HCT116 (cell line): ENCODE measurements at regions not wholly inside any gene's neighbourhood (a gene's known extent, or its start where the extent isn't known, plus 50 kb on each side); places are given as distances from the start of the nearest gene placed in this dataset.

ENCODE experiments used
- ATAC-seq: fragments of 200-7000 bp; cut with Tn5 transposase; 2 replicates; pipeline ENCODE4 v1.9.1; 2020; ENCODE audit warnings: mild to moderate bottlenecking, moderate library complexity
- BruUV-seq: library from RNA; stranded (reverse); fragments of 400-500 nt; replicated peaks from 2 replicates; lab custom pipeline; 2021; lab: Mats Ljungman, UMichigan
- CTCF ChIA-PET: fragments of 300-600 bp; sonication (Branson Sonifier 250); formaldehyde crosslinking; loops from one replicate; lab custom pipeline; 2021; ENCODE audit warnings: antibody characterized with exemption; lab: Charles Lee
- POLR2A ChIA-PET: fragments of 300-600, 350-600 bp; sonication (Branson Sonifier 250); formaldehyde crosslinking; loops from one replicate; lab custom pipeline; 2021; ENCODE audit warnings: antibody characterized with exemption; lab: Charles Lee
- RAD21 ChIA-PET, 2 experiments: fragments of 300-600 bp; sonication (Branson Sonifier 250); formaldehyde crosslinking; loops; one replicate each; lab custom pipeline; 2023; ENCODE audit warnings: low total read pairs in 2 of 2; ENCODE audit not compliant: uncharacterized antibody in 2 of 2, unreplicated experiment in 2 of 2, low non-redundant PET in 1 of 2; lab: Charles Lee
- DNase-seq: peaks from one replicate; pipeline ENCODE4 v3.0.0-alpha.2; 2010; ENCODE audit warnings: low read depth, low spot score
- H2AFZ ChIP-seq: fragments of 200-600 bp; shearing (Covaris generic), sonication (generic); 2 replicates; pipeline ENCODE4 v1.6.1; 2017; ENCODE audit warnings: low read depth, mixed run types, mixed read lengths, antibody characterized with exemption, low read length; ENCODE audit not compliant: poor library complexity, severe bottlenecking
- H3K27ac ChIP-seq: 2 replicates; pipeline ENCODE4 v1.5.1; 2012; ENCODE audit warnings: low read depth, low read length
- H3K27me3 ChIP-seq: fragments of 200-600 bp; sonication (generic); 2 replicates; pipeline ENCODE4 v1.6.1; 2016; ENCODE audit warnings: mixed run types, low read length, mixed read lengths; ENCODE audit not compliant: insufficient read depth
- H3K36me3 ChIP-seq, 2 experiments: fragments of 200-500 bp in 1 of 2; fragments of 200-600 bp in 1 of 2; sonication (Bioruptor generic) in 1 of 2; sonication (generic) in 1 of 2; 2 replicates each; pipeline versions ENCODE4 v1.5.1 to v1.6.1; 2014 to 2016; ENCODE audit warnings: low read length in 2 of 2, inconsistent platforms in 1 of 2, mixed read lengths in 1 of 2, mixed run types in 1 of 2; ENCODE audit not compliant: insufficient read depth in 2 of 2, control insufficient read depth in 1 of 2
- H3K4me1 ChIP-seq, 2 experiments: fragments of 200-600 bp in 1 of 2; sonication (generic) in 1 of 2; 2 replicates each; pipeline versions ENCODE4 v1.5.1 to v1.6.1; 2012 to 2017; ENCODE audit warnings: low read length in 2 of 2, inconsistent platforms in 1 of 2, mild to moderate bottlenecking in 1 of 2, mixed read lengths in 1 of 2, mixed run types in 1 of 2, moderate library complexity in 1 of 2; ENCODE audit not compliant: insufficient read depth in 2 of 2, control insufficient read depth in 1 of 2
- H3K4me2 ChIP-seq: fragments of 200-600 bp; sonication (generic); 2 replicates; pipeline ENCODE4 v1.6.1; 2017; ENCODE audit warnings: mixed run types, low read length, mixed read lengths
- H3K4me3 ChIP-seq, 2 experiments: fragments of 200-600 bp in 1 of 2; sonication (generic) in 1 of 2; replicated peaks in 1 of 2; 2 replicates each; pipeline ENCODE4 v1.5.1; 2011 to 2016; ENCODE audit warnings: low read length in 2 of 2, control low read depth in 1 of 2, low read depth in 1 of 2, mild to moderate bottlenecking in 1 of 2, mixed read lengths in 1 of 2, mixed run types in 1 of 2
- H3K79me2 ChIP-seq: fragments of 200-600 bp; sonication (generic); 2 replicates; pipeline ENCODE4 v1.6.1; 2017; ENCODE audit warnings: mild to moderate bottlenecking, mixed run types, low read length, moderate library complexity, mixed read lengths; ENCODE audit not compliant: insufficient read depth
- H3K9ac ChIP-seq: fragments of 200-600 bp; sonication (generic); 2 replicates; pipeline ENCODE4 v1.6.1; 2016; ENCODE audit warnings: low read length, mixed read lengths
- H3K9me2 ChIP-seq: fragments of 200-600 bp; sonication (generic), shearing (Covaris generic); 2 replicates; pipeline ENCODE4 v1.6.1; 2017; ENCODE audit warnings: mixed run types, mild to moderate bottlenecking, moderate library complexity; ENCODE audit not compliant: insufficient read depth
- H3K9me3 ChIP-seq, 2 experiments: fragments of 200-500 bp in 1 of 2; fragments of 200-600 bp in 1 of 2; sonication (Bioruptor generic) in 1 of 2; sonication (generic) in 1 of 2; 2 replicates each; pipeline ENCODE4 v1.6.1; 2014 to 2017; ENCODE audit warnings: low read length in 2 of 2, mixed read lengths in 2 of 2, inconsistent platforms in 1 of 2, low read depth in 1 of 2, mild to moderate bottlenecking in 1 of 2, mixed run types in 1 of 2, moderate library complexity in 1 of 2; ENCODE audit not compliant: control insufficient read depth in 1 of 2, insufficient read depth in 1 of 2
- H4K20me1 ChIP-seq: fragments of 200-600 bp; sonication (generic), shearing (Covaris generic); 2 replicates; pipeline ENCODE4 v1.6.1; 2017; ENCODE audit warnings: mixed run types, mild to moderate bottlenecking, moderate library complexity; ENCODE audit not compliant: insufficient read depth
- CTCF ChIP-seq, 3 experiments: fragments of 200-600 bp in 1 of 3; sonication (generic) in 1 of 3; IDR thresholded peaks in 2 of 3; conservative IDR thresholded peaks in 1 of 3; 2 replicates each; pipeline ENCODE4 v1.5.1; 2012 to 2017; ENCODE audit warnings: low read depth in 2 of 3, low read length in 2 of 3, antibody characterized with exemption in 1 of 3, borderline replicate concordance in 1 of 3, control low read depth in 1 of 3, mild to moderate bottlenecking in 1 of 3, mixed read lengths in 1 of 3, mixed run types in 1 of 3, moderate library complexity in 1 of 3; ENCODE audit not compliant: insufficient read depth in 1 of 3
- EZH2 ChIP-seq: fragments of 200-600 bp; sonication (generic); IDR thresholded peaks from 2 replicates; pipeline ENCODE4 v1.6.1; 2017; ENCODE audit warnings: antibody characterized with exemption, mixed run types
- FOSL1 ChIP-seq: IDR thresholded peaks from 2 replicates; pipeline ENCODE4 v1.6.1; 2012; ENCODE audit warnings: low read depth
- REST ChIP-seq: IDR thresholded peaks from 2 replicates; pipeline ENCODE4 v1.6.1; 2012; ENCODE audit warnings: low read depth
- SIN3A ChIP-seq: IDR thresholded peaks from 2 replicates; pipeline ENCODE4 v1.6.1; 2012; ENCODE audit warnings: low read depth
- SRF ChIP-seq: IDR thresholded peaks from 2 replicates; pipeline ENCODE4 v1.6.1; 2012; ENCODE audit warnings: low read depth
- TCF7L2 ChIP-seq: IDR thresholded peaks from 2 replicates; pipeline ENCODE4 v1.7.0; 2011; ENCODE audit warnings: borderline replicate concordance, inconsistent platforms; ENCODE audit not compliant: insufficient read depth, insufficient read length; ENCODE audit errors: extremely low read depth
- ZFX ChIP-seq: fragments of 450-650 bp; IDR thresholded peaks from 2 replicates; pipeline ENCODE4 v1.6.1; 2017
- ZNF274 ChIP-seq: fragments of 200-500 bp; sonication (Bioruptor generic); IDR thresholded peaks from 2 replicates; pipeline ENCODE4 v1.6.1; 2014; ENCODE audit warnings: mild to moderate bottlenecking, low read depth, low read length, inconsistent platforms
- intact Hi-C: fragments of 100-400 bp; cut with micrococcal nuclease; formaldehyde crosslinking; loops from 2 replicates; pipeline ENCODE4 v1.10.0; 2022
- TF ChIP-seq, protein P1 (sequence below): IDR thresholded peaks from 2 replicates; pipeline ENCODE4 v1.6.1; 2012
- TF ChIP-seq, protein P2 (sequence below): IDR thresholded peaks from 2 replicates; pipeline ENCODE4 v1.6.1; 2011; ENCODE audit warnings: mild to moderate bottlenecking, low read length, moderate library complexity; ENCODE audit not compliant: insufficient replicate concordance; ENCODE audit errors: extremely low read depth

- Histone ChIP-seq H3K9me3 (no peaks in the 10 kb centered on the region), H3K4me1 (no peaks in the 10 kb centered on the region; a peak in 1 of 4 replicates), H4K20me1 (no peaks in the 10 kb centered on the region), H3K79me2 (no peaks in the 10 kb centered on the region), H3K4me2 (no peak overlapping the region), H2AFZ (no peak overlapping the region), H3K4me3 (no peak overlapping the region), H3K27ac (no peak overlapping the region), H3K27me3 (no peaks in the 10 kb centered on the region), H3K9ac (no peak overlapping the region), H3K9me2 (no peaks in the 10 kb centered on the region), H3K36me3 (no peaks in the 10 kb centered on the region)
- RAD21 ChIA-PET = no interaction called here
- CTCF ChIA-PET = no interaction called here
- POLR2A ChIA-PET = no interaction called here
- no peak for TF ChIP-seq ZFX
- no peak for TF ChIP-seq TCF7L2
- no peak for TF ChIP-seq SRF
- no peak for TF ChIP-seq SIN3A
- no peak for TF ChIP-seq FOSL1
- TF ChIP-seq CTCF (IDR thresholded peaks at IDR 0.05 in 2 of 3, conservative IDR thresholded peaks at IDR 0.05 in 1 of 3; ENCODE audit: borderline replicate concordance in 1 of 3, insufficient read depth in 1 of 3, low read depth in 2 of 3, low read length in 2 of 3) = no peak
- TF ChIP-seq, protein P1, sequence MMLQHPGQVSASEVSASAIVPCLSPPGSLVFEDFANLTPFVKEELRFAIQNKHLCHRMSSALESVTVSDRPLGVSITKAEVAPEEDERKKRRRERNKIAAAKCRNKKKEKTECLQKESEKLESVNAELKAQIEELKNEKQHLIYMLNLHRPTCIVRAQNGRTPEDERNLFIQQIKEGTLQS = no peak
- TF ChIP-seq REST = no peak
- no peak for TF ChIP-seq ZNF274
- no peak for TF ChIP-seq EZH2
- TF ChIP-seq, protein P2, sequence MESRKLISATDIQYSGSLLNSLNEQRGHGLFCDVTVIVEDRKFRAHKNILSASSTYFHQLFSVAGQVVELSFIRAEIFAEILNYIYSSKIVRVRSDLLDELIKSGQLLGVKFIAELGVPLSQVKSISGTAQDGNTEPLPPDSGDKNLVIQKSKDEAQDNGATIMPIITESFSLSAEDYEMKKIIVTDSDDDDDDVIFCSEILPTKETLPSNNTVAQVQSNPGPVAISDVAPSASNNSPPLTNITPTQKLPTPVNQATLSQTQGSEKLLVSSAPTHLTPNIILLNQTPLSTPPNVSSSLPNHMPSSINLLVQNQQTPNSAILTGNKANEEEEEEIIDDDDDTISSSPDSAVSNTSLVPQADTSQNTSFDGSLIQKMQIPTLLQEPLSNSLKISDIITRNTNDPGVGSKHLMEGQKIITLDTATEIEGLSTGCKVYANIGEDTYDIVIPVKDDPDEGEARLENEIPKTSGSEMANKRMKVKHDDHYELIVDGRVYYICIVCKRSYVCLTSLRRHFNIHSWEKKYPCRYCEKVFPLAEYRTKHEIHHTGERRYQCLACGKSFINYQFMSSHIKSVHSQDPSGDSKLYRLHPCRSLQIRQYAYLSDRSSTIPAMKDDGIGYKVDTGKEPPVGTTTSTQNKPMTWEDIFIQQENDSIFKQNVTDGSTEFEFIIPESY = no peak
- ATAC-seq (no peak), DNase-seq (no peak)
- no TSS peak for BruUV-seq
- intact Hi-C loops = no loop called here
Observed at GRCh38 chr10:64215088-64215487, 693.9 kb downstream of the REEP3 start.
